SJCRH30 (cell line): ENCODE measurements at regions not wholly inside any gene's neighbourhood (a gene's known extent, or its start where the extent isn't known, plus 50 kb on each side); places are given as distances from the start of the nearest gene placed in this dataset.
A peak's percentile ranks its signal among the peaks of the same experiment; 100 is the strongest.

ENCODE experiments used
- DNase-seq, 2 experiments: peaks; one replicate each; pipeline ENCODE4 v3.0.0-alpha.2; 2015 to 2020
- H3K27ac ChIP-seq: fragments of 250-450 bp; sonication (Bioruptor Pico); 2 replicates; pipeline ENCODE4 v1.5.1; 2020; ENCODE audit warnings: mild to moderate bottlenecking, moderate library complexity
- H3K27me3 ChIP-seq: fragments of 250-450 bp; sonication (Bioruptor Pico); 2 replicates; pipeline ENCODE4 v1.5.1; 2020; ENCODE audit warnings: mild to moderate bottlenecking, moderate library complexity
- H3K36me3 ChIP-seq: fragments of 250-450 bp; sonication (Bioruptor Pico); 2 replicates; pipeline ENCODE4 v1.5.1; 2020; ENCODE audit warnings: mild to moderate bottlenecking, moderate library complexity
- H3K4me1 ChIP-seq: fragments of 250-450 bp; sonication (Bioruptor Pico); 2 replicates; pipeline ENCODE4 v1.5.1; 2020; ENCODE audit warnings: mild to moderate bottlenecking, moderate library complexity
- H3K4me3 ChIP-seq: fragments of 250-450 bp; sonication (Bioruptor Pico); 2 replicates; pipeline ENCODE4 v1.5.1; 2020; ENCODE audit warnings: mild to moderate bottlenecking, moderate library complexity
- H3K9me3 ChIP-seq: fragments of 250-450 bp; sonication (Bioruptor Pico); replicated peaks from 2 replicates; pipeline ENCODE4 v1.5.1; 2020; ENCODE audit warnings: mild to moderate bottlenecking, moderate library complexity

DNA sequence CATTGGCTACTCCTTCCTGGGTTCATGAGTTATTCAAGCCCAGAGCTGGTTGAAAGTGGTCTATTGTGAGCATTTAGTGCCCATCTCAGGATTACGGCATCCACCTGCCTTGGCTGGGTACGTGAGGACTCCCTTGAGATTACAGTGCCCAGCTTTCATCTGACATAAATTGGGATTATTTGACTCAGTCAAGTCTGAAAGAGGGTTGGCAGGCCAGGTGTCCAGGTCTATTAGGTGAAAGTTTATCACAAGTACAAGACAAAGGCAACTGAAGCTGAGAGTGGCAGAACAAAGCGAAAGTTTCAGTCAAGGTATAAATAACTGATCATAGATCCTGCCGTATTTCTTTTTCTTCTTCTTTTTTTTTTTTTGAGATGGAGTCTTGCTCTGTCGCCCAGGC is 84.6 kb upstream of the ATF7IP start:
- no peak for DNase-seq
- Histone ChIP-seq H3K27ac (no peak overlapping the region), H3K9me3 (no peaks in the 10 kb centered on the region), H3K4me3 (no peak overlapping the region), H3K4me1 (peaks cover 15% of the 10 kb centered on the region), H3K27me3 (no peaks in the 10 kb centered on the region), H3K36me3 (no peaks in the 10 kb centered on the region)

DNA sequence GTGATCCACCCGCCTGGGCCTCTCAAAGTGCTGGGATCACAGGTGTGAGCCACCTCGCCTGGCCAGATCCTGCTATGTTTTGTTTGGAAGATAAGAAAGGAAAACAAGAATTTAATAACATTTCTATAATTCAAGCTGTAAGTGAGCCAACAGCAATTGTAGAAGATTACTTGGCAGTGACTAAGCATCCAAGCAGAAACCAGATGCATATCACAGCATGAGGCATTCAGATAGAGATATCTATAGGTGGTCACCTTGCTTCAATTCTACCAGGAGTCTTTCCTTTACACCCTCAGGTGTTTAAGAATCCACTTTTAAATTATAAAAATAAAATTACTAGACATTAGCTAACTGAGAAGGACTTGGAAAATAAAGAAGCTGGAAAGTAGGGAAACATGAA is 83.9 kb upstream of the ATF7IP start:
- H3K36me3 ChIP-seq: no peaks in the 10 kb centered on the region
- H3K27me3 ChIP-seq: no peaks in the 10 kb centered on the region
- no peak overlapping the region for H3K4me3 ChIP-seq
- no peak for DNase-seq
- no peak overlapping the region for H3K27ac ChIP-seq
- peaks cover 15% of the 10 kb centered on the region for H3K4me1 ChIP-seq
- H3K9me3 ChIP-seq: no peaks in the 10 kb centered on the region

- peak overlapping the region; percentile 93 for H3K27ac ChIP-seq
- no peaks in the 10 kb centered on the region for H3K27me3 ChIP-seq
- H3K36me3 ChIP-seq: no peaks in the 10 kb centered on the region
- no peaks in the 10 kb centered on the region for H3K9me3 ChIP-seq
- no peak for DNase-seq
- peak overlapping the region; percentile 31 for H3K4me3 ChIP-seq
- peaks cover 15% of the 10 kb centered on the region for H3K4me1 ChIP-seq
Measured at GRCh38 chr12:14283489-14284144, 81.9 kb upstream of the ATF7IP start.

DNA sequence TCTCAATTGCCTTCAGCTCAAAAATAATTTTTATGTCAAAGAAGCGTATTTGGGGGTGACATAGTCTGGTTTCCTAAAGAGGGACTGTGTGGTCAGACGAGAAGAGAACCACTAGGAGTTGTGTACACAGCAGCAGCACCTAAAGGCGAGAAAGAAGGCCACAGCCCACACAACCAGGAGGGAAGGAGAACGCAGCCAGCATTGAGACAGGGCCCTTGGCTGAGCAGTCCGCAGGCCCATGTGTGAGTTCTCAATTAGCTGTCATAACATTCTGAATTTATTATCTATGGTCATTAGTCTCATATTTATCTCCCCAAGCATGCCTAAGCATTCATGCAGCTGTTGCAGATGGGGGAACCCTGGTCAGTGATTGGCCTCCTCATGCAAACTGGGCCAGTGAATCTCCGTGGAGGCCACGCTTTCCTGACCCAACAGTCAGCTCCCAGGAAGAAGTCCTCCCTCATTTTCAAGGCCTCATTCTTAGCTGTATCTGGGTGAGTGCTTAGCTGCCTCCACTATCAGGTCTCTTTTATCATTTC is 81.2 kb upstream of the ATF7IP start:
- H3K27ac ChIP-seq: peak overlapping the region; percentile 93
- peak overlapping the region; percentile 31 for H3K4me3 ChIP-seq
- H3K36me3 ChIP-seq: no peaks in the 10 kb centered on the region
- peaks cover 4% of the 10 kb centered on the region; the same call in 1 of the 2 replicates for H3K9me3 ChIP-seq
- H3K27me3 ChIP-seq: no peaks in the 10 kb centered on the region
- H3K4me1 ChIP-seq: peaks cover 15% of the 10 kb centered on the region
- DNase-seq: peak; percentile 91 to 93

DNA sequence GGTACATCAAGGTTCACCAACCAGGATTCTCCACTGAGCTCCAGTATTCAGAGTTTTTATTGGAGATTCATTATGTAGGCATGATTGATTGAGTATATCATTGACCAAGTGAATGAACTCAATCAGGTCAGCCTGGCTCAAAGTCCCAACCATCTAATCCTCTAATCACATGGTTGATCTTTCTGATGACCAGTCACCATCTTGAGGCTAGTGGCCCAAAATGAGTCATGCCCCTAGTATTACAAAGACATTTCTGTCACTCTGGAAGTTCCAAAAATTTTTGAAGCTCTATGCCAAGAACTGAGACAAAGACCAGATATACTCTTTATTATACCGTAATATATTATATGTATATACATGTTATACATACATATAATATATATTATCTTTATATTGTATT is 75.9 kb upstream of the ATF7IP start:
- Histone ChIP-seq H3K9me3 (peaks cover 4% of the 10 kb centered on the region; the same call in 1 of the 2 replicates), H3K4me3 (no peak overlapping the region), H3K4me1 (peaks cover 3% of the 10 kb centered on the region), H3K27me3 (no peaks in the 10 kb centered on the region), H3K36me3 (no peaks in the 10 kb centered on the region), H3K27ac (no peak overlapping the region)
- DNase-seq: no peak

DNA sequence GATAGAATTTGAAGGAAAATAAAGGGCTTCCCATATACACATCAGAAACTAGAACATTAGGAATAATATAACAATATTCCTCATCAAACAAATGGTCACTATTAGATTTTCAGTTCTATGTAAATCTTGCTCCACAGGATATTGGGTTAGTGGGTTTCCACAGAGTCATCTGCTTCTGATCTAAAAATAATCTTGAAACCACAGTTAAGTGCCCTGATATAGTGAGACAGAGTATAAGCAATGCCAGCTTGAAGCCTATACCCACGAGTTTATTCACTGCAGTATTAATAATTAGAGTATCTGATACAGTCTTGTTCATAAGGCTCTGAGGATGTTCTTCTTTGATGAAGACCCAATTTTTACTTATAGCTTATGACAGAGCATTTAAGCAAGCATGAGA is 74.5 kb upstream of the ATF7IP start:
- H3K36me3 ChIP-seq: no peaks in the 10 kb centered on the region
- H3K27me3 ChIP-seq: no peaks in the 10 kb centered on the region
- no peak overlapping the region for H3K27ac ChIP-seq
- H3K4me3 ChIP-seq: no peak overlapping the region
- H3K4me1 ChIP-seq: no peaks in the 10 kb centered on the region
- H3K9me3 ChIP-seq: peaks cover 4% of the 10 kb centered on the region; the same call in 1 of the 2 replicates
- DNase-seq: no peak

- DNase-seq: no peak
- no peaks in the 10 kb centered on the region for H3K36me3 ChIP-seq
- H3K9me3 ChIP-seq: 0 out of 2 replicates have a peak, but pooled peaks cover 3% of the 10 kb centered on the region
- H3K27ac ChIP-seq: no peak overlapping the region
- no peak overlapping the region for H3K4me3 ChIP-seq
- H3K4me1 ChIP-seq: no peaks in the 10 kb centered on the region
- no peaks in the 10 kb centered on the region for H3K27me3 ChIP-seq
Measured at GRCh38 chr12:14303661-14304155, 61.8 kb upstream of the ATF7IP start.

GRCh38 chr12:14307004-14307403 is 58.5 kb upstream of the ATF7IP start:
- Histone ChIP-seq H3K4me3 (no peak overlapping the region), H3K4me1 (no peaks in the 10 kb centered on the region), H3K27me3 (no peaks in the 10 kb centered on the region), H3K27ac (no peak overlapping the region), H3K36me3 (no peaks in the 10 kb centered on the region), H3K9me3 (no peaks in the 10 kb centered on the region)
- no peak for DNase-seq

- H3K36me3 ChIP-seq: no peaks in the 10 kb centered on the region
- DNase-seq: no peak
Measured at GRCh38 chr12:14308516-14308915, 57.0 kb upstream of the ATF7IP start.

DNA sequence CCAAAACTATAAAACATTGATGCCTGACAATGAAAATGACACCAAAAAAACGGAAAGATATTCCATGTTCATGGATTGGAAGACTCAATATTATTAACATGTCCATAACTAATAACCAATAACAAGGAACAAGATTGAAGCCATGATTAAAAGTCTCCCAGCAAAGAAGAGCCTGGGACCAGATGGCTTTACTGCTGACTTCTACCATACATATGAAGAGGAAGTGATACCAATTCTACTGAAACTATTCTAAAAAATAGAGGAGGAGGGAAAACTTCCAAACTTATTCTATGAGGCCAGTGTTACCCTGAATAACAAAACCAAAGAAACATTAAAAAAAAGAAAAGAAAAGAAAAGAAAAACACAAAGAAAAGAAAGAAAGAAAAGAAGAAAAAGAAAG is 54.6 kb upstream of the ATF7IP start:
- no peaks in the 10 kb centered on the region for H3K4me1 ChIP-seq
- no peaks in the 10 kb centered on the region for H3K27me3 ChIP-seq
- no peaks in the 10 kb centered on the region for H3K36me3 ChIP-seq
- no peak overlapping the region for H3K27ac ChIP-seq
- H3K4me3 ChIP-seq: no peak overlapping the region
- no peak for DNase-seq
- no peaks in the 10 kb centered on the region for H3K9me3 ChIP-seq

More at GRCh38 chr12:14308516-14308915, 57.0 kb upstream of the ATF7IP start:
- H3K4me1 ChIP-seq: no peaks in the 10 kb centered on the region
- H3K9me3 ChIP-seq: no peaks in the 10 kb centered on the region
- no peaks in the 10 kb centered on the region for H3K27me3 ChIP-seq
- no peak overlapping the region for H3K27ac ChIP-seq
- H3K4me3 ChIP-seq: no peak overlapping the region

DNA sequence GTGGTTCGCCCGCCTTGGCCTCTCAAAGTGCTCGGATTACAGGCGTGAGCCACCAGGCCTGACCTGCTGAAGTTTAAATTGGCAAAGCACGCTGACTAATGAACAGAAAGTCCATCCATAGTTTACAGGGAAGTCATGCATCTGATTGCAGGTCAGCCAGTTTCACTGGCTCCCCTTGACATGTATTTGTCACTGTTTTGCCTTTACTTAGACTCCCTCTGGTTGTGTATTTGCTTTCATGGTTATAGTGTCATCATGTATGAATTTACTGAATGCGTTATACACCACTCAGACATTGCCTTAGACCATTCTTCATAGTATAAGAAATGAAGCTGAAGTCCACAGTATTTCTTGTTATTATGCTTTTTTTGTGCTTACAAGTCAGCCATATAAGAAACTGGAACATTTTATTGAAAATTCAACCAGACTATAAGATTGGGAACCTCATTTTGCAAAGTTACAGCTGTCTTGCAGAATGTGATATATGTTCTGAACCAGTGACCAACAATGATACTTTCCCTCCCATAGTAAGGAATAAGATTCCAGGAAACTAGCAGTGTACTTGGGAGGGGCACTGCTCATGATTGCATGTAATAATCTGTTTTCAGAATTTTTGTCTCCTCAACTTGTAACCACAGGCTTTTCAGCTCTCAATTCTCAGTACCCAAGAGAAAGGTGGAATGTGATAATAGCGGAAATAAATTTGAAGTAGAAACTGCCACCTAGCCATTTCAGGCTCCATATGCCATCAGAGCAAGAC is 51.9 kb upstream of the ATF7IP start:
- no peaks in the 10 kb centered on the region for H3K36me3 ChIP-seq
- H3K9me3 ChIP-seq: no peaks in the 10 kb centered on the region
- no peak for DNase-seq
- no peaks in the 10 kb centered on the region for H3K4me1 ChIP-seq
- no peak overlapping the region for H3K4me3 ChIP-seq
- H3K27me3 ChIP-seq: no peaks in the 10 kb centered on the region
- no peak overlapping the region for H3K27ac ChIP-seq

DNA sequence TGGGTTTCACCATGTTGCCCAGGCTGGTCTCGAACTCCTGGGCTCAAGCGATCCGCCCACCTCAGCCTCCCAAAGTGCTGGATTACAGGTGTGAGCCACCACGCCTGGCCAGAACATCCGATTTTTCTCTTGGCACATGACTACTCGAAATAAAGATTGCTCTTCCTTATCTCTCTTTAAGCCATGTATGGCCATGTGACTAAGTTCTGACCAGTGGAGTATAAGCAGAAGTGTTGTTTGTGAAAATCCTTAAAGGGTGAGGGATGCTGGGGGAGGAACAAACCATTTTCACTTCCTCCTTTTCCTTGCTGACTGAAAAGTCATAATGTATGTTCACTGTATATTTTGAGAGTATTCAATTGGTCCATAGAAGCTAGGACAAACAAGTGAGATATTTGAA is 50.7 kb upstream of the ATF7IP start:
- H3K27ac ChIP-seq: no peak overlapping the region

GRCh38 chr12:14315501-14315900 is 50.0 kb upstream of the ATF7IP start:
- H3K27me3 ChIP-seq: no peaks in the 10 kb centered on the region
- DNase-seq: no peak
- no peaks in the 10 kb centered on the region for H3K36me3 ChIP-seq
- H3K4me1 ChIP-seq: 0 out of 2 replicates have a peak, but pooled peaks cover 5% of the 10 kb centered on the region
- no peaks in the 10 kb centered on the region for H3K9me3 ChIP-seq
- H3K4me3 ChIP-seq: no peak overlapping the region
- no peak overlapping the region for H3K27ac ChIP-seq

More for the DNA sequence above, 50.7 kb upstream of the ATF7IP start:
- Histone ChIP-seq H3K36me3 (no peaks in the 10 kb centered on the region), H3K4me1 (0 out of 2 replicates have a peak, but pooled peaks cover 5% of the 10 kb centered on the region), H3K9me3 (no peaks in the 10 kb centered on the region), H3K27me3 (no peaks in the 10 kb centered on the region), H3K4me3 (no peak overlapping the region)
- DNase-seq: no peak
